K562 (cell line): ENCODE measurements at regions not wholly inside any gene's neighbourhood (a gene's known extent, or its start where the extent isn't known, plus 50 kb on each side); places are given as distances from the start of the nearest gene placed in this dataset.

Experiments used
- ATAC-seq: fragments of 200-7000 bp; cut with Tn5 transposase; 3 replicates; pipeline ENCODE4 v1.9.1; 2020; ENCODE audit warnings: moderate library complexity
- BruUV-seq: library from RNA; stranded (reverse); fragments of 400-500 nt; replicated peaks from 2 replicates; lab custom pipeline; 2021; lab: Mats Ljungman, UMichigan
- CTCF ChIA-PET: fragments of 300-600 bp; formaldehyde crosslinking; extraction: SDS; loops from one replicate; lab custom pipeline; 2021; ENCODE audit warnings: low intra/inter-chr PET ratio; lab: Yijun Ruan, JAX
- POLR2A ChIA-PET: fragments of 300-600, 350-650 bp; sonication (Branson Sonifier 250); formaldehyde crosslinking; extraction: SDS; loops from one replicate; lab custom pipeline; 2021; ENCODE audit warnings: antibody characterized with exemption, inconsistent platforms; lab: Yijun Ruan, JAX
- DNase-seq, 4 experiments: peaks; one replicate each; pipeline versions ENCODE4 v3.0.0 to v3.0.0-alpha.2; 2011 to 2018; ENCODE audit warnings: low spot score in 3 of 4, mixed read lengths in 3 of 4; ENCODE audit errors: extremely low read depth in 1 of 4
- FAIRE-seq: peaks from 2 replicates; lab custom pipeline; 2011; peaks lifted over from hg19 to GRCh38; lab: Jason Lieb, UNC
- H2AFZ ChIP-seq: 2 replicates; pipeline ENCODE4 v1.6.0; 2011; ENCODE audit warnings: low read depth, low read length, control low read depth, inconsistent platforms
- H3K27ac ChIP-seq: fragments of 200-600 bp; 3 replicates; pipeline ENCODE4 v1.8.0; 2011; ENCODE audit warnings: low read depth, mild to moderate bottlenecking, control low read depth, inconsistent platforms, low read length, moderate library complexity, mixed read lengths; ENCODE audit errors: extremely low read depth
- H3K27me3 ChIP-seq, 2 experiments: fragments of 300-600 bp in 1 of 2; 2 replicates in 1 of 2; 3 replicates in 1 of 2; pipeline versions ENCODE4 v1.6.0 to v1.8.0; 2011; ENCODE audit warnings: inconsistent platforms in 2 of 2, low read length in 2 of 2, mild to moderate bottlenecking in 1 of 2, mixed read lengths in 1 of 2, moderate library complexity in 1 of 2; ENCODE audit not compliant: control insufficient read depth in 2 of 2, insufficient read depth in 2 of 2
- H3K36me3 ChIP-seq: fragments of 300-600 bp; 3 replicates; pipeline ENCODE4 v1.8.0; 2011; ENCODE audit warnings: mild to moderate bottlenecking, low read length, inconsistent platforms; ENCODE audit not compliant: control insufficient read depth, insufficient read depth
- H3K4me1 ChIP-seq, 2 experiments: fragments of 200-600 bp in 1 of 2; replicated peaks in 1 of 2; 2 replicates in 1 of 2; 3 replicates in 1 of 2; pipeline versions ENCODE4 v1.5.1 to v1.8.0; 2011; ENCODE audit warnings: inconsistent platforms in 2 of 2, low read length in 2 of 2, mild to moderate bottlenecking in 1 of 2, mixed read lengths in 1 of 2, moderate library complexity in 1 of 2; ENCODE audit not compliant: control insufficient read depth in 2 of 2, insufficient read depth in 2 of 2
- H3K4me2 ChIP-seq: 2 replicates; pipeline ENCODE4 v1.6.1; 2011; ENCODE audit warnings: low read length, control low read depth, inconsistent platforms, mixed read lengths; ENCODE audit not compliant: insufficient read depth
- H3K4me3 ChIP-seq: fragments of 200-600 bp; sonication (generic), shearing (Covaris generic); 2 replicates; pipeline ENCODE4 v1.5.1; 2016; ENCODE audit warnings: control low read depth, inconsistent platforms
- H3K79me2 ChIP-seq: fragments of 200-600 bp; 3 replicates; pipeline ENCODE4 v1.8.0; 2011; ENCODE audit warnings: low read length, inconsistent platforms; ENCODE audit not compliant: control insufficient read depth, insufficient read depth
- H3K9ac ChIP-seq, 2 experiments: 2 replicates each; pipeline versions ENCODE4 v1.6.0 to v1.6.1; 2011; ENCODE audit warnings: low read depth in 2 of 2, low read length in 2 of 2, control low read depth in 1 of 2, inconsistent platforms in 1 of 2, mild to moderate bottlenecking in 1 of 2, mixed read lengths in 1 of 2; ENCODE audit not compliant: insufficient read depth in 1 of 2
- H3K9me1 ChIP-seq: one replicate; pipeline ENCODE4 v1.6.0; 2011; ENCODE audit warnings: inconsistent platforms, mild to moderate bottlenecking, low read length, moderate library complexity; ENCODE audit not compliant: control insufficient read depth, insufficient read depth
- H3K9me3 ChIP-seq: replicated peaks from 2 replicates; pipeline ENCODE4 v1.5.1; 2011; ENCODE audit warnings: low read depth, low read length, inconsistent platforms; ENCODE audit not compliant: control insufficient read depth, insufficient read depth
- H4K20me1 ChIP-seq: replicated peaks from 2 replicates; pipeline ENCODE4 v1.6.1; 2011; ENCODE audit warnings: low read length, inconsistent platforms, mixed read lengths; ENCODE audit not compliant: control insufficient read depth, insufficient read depth
- BACH1 ChIP-seq: fragments of 200-800 bp; sonication (Bioruptor generic); IDR thresholded peaks from 2 replicates; pipeline ENCODE4 v1.6.1; 2016; ENCODE audit warnings: missing genetic modification characterization, missing compliant biosample characterization
- BMI1 ChIP-seq: fragments of 150-350 bp; IDR thresholded peaks from 2 replicates; pipeline ENCODE4 v1.6.1; 2014; ENCODE audit warnings: low read length
- CREM ChIP-seq: IDR thresholded peaks from 2 replicates; pipeline ENCODE4 v1.6.1; 2014; ENCODE audit warnings: antibody characterized with exemption, low read depth
- DPF2 ChIP-seq: fragments of 450-650 bp; IDR thresholded peaks from 2 replicates; pipeline ENCODE4 v1.6.1; 2016
- ELK1 ChIP-seq: sonication (generic); formaldehyde crosslinking; IDR thresholded peaks from 2 replicates; pipeline ENCODE4 v1.8.1; 2022; ENCODE audit warnings: missing genetic modification reagents
- EP400 ChIP-seq: fragments of 450-650 bp; IDR thresholded peaks from 2 replicates; pipeline ENCODE4 v1.6.1; 2017; ENCODE audit warnings: antibody characterized with exemption, mild to moderate bottlenecking, moderate library complexity
- HLTF ChIP-seq: fragments of 450-650 bp; IDR thresholded peaks from 2 replicates; pipeline ENCODE4 v1.6.1; 2016
- PHF8 ChIP-seq: fragments of 200-600 bp; sonication (generic); IDR thresholded peaks from 2 replicates; pipeline ENCODE4 v1.6.1; 2012; ENCODE audit warnings: mixed run types, mild to moderate bottlenecking, inconsistent platforms, low read length, moderate library complexity, borderline replicate concordance
- POLR3A ChIP-seq: IDR thresholded peaks from 2 replicates; pipeline ENCODE4 v1.6.1; 2011; ENCODE audit warnings: borderline replicate concordance, mild to moderate bottlenecking, moderate library complexity; ENCODE audit not compliant: insufficient read length, insufficient read depth; ENCODE audit errors: extremely low read depth
- RBM17 ChIP-seq: fragments of 200-400 bp; formaldehyde crosslinking; IDR thresholded peaks from 2 replicates; pipeline ENCODE4 v1.6.1; 2017; ENCODE audit warnings: low read depth, mild to moderate bottlenecking, low read length, borderline replicate concordance
- RBM39 ChIP-seq: fragments of 200-400 bp; formaldehyde crosslinking; optimal IDR thresholded peaks from 2 replicates; pipeline ENCODE3; 2018; ENCODE audit warnings: low read depth, low read length
- ZBTB9 ChIP-seq: fragments of 450-650 bp; formaldehyde crosslinking; IDR thresholded peaks from 2 replicates; pipeline ENCODE4 v1.4.0; 2020; ENCODE audit warnings: mild to moderate bottlenecking, moderate library complexity
- ZNF23 ChIP-seq: fragments of 250-450 bp; sonication (Bioruptor Pico); IDR thresholded peaks from 2 replicates; pipeline ENCODE4 v1.4.0; 2020; ENCODE audit warnings: mild to moderate bottlenecking
- ZNF436 ChIP-seq: fragments of 250-450, 450-650 bp; sonication (Bioruptor Pico); formaldehyde crosslinking; IDR thresholded peaks from 2 replicates; pipeline ENCODE4 v1.7.0; 2020; ENCODE audit warnings: mild to moderate bottlenecking
- ZNF444 ChIP-seq: fragments of 250-450 bp; sonication (Bioruptor Pico); IDR thresholded peaks from 2 replicates; pipeline ENCODE4 v1.4.0; 2020; ENCODE audit warnings: mild to moderate bottlenecking, moderate library complexity
- ZNF512 ChIP-seq: IDR thresholded peaks from 2 replicates; pipeline ENCODE4 v1.6.1; 2016; ENCODE audit warnings: missing genetic modification characterization, missing compliant biosample characterization
- WGBS: fragments of 100-300 bp; shearing (Covaris generic); methylation state at CpG from one replicate; pipeline ENCODE4 v1.1.6; 2016; ENCODE audit warnings: low coverage, mixed read lengths; ENCODE audit not compliant: insufficient coverage; ENCODE audit errors: missing lambda C conversion rate; 5-methylcytosine and 5-hydroxymethylcytosine counted together
- in situ Hi-C: fragments of 300-500 bp; cut with MboI; formaldehyde crosslinking; loops from 4 replicates; pipeline ENCODE4 v1.15.0; 2018; ENCODE audit warnings: inconsistent platforms, mixed read lengths
- intact Hi-C: fragments of 100-400 bp; cut with micrococcal nuclease; formaldehyde crosslinking; loops from 2 replicates; pipeline ENCODE4 v1.14.2; 2022

- DNase-seq = no peak
- H3K4me2 ChIP-seq = no peak overlapping the region
- no peaks in the 10 kb centered on the region for H3K9me1 ChIP-seq
- H3K79me2 ChIP-seq = no peaks in the 10 kb centered on the region
- no peak overlapping the region for H2AFZ ChIP-seq
- no peaks in the 10 kb centered on the region for H3K27me3 ChIP-seq
- ATAC-seq = no peak
- in situ Hi-C loops = no loop called here
- no peak overlapping the region for H3K27ac ChIP-seq
- FAIRE-seq = no peak
- no peaks in the 10 kb centered on the region for H3K9me3 ChIP-seq
- BruUV-seq = no TSS peak
- H3K9ac ChIP-seq = no peak overlapping the region
- TF ChIP-seq ZNF444 (CRISPR knock-in tag) = no peak
- TF ChIP-seq HLTF = no peak
- no peak for TF ChIP-seq BMI1
- no peak for TF ChIP-seq ZNF23 (CRISPR knock-in tag)
- TF ChIP-seq DPF2 = no peak
- TF ChIP-seq CREM = no peak
- no peak for TF ChIP-seq EP400
- no peak for TF ChIP-seq BACH1
- intact Hi-C loops = no loop called here
- POLR2A ChIA-PET = no interaction called here
- CTCF ChIA-PET = no interaction called here
- H3K4me3 ChIP-seq = no peak overlapping the region
- no peaks in the 10 kb centered on the region for H3K4me1 ChIP-seq
- no peaks in the 10 kb centered on the region for H3K36me3 ChIP-seq
- 16% methylated on average over 1 of the region's 1 CpG for WGBS
- no peaks in the 10 kb centered on the region for H4K20me1 ChIP-seq
These were observed 65.6 kb upstream of the CNOT2 start for GRCh38 chr12:70177631-70178030.

- Histone ChIP-seq H3K4me3 (no peak overlapping the region), H3K27me3 (no peaks in the 10 kb centered on the region), H3K36me3 (no peaks in the 10 kb centered on the region), H3K9me1 (no peaks in the 10 kb centered on the region), H3K27ac (no peak overlapping the region), H3K9ac (no peak overlapping the region), H3K79me2 (no peaks in the 10 kb centered on the region), H3K4me2 (no peak overlapping the region), H4K20me1 (no peaks in the 10 kb centered on the region), H3K9me3 (no peaks in the 10 kb centered on the region), H2AFZ (no peak overlapping the region), H3K4me1 (no peaks in the 10 kb centered on the region)
- WGBS = 0% methylated on average over 1 of the region's 1 CpG
- no TSS peak for BruUV-seq
- in situ Hi-C loops = no loop called here
- DNase-seq (no peak), FAIRE-seq (no peak), ATAC-seq (no peak)
- intact Hi-C loops = no loop called here
- CTCF ChIA-PET = no interaction called here
- POLR2A ChIA-PET = no interaction called here
- TF ChIP-seq RBM39 = no peak
- TF ChIP-seq RBM17 = no peak
- no peak for TF ChIP-seq POLR3A
- no peak for TF ChIP-seq ELK1 (CRISPR knock-in tag)
- no peak for TF ChIP-seq ZNF436 (CRISPR knock-in tag)
- no peak for TF ChIP-seq PHF8
- no peak for TF ChIP-seq ZNF512 (tag)
- no peak for TF ChIP-seq ZBTB9
These were observed 65.2 kb upstream of the CNOT2 start for GRCh38 chr12:70178038-70178437.
